GM23248 (cell line): ENCODE measurements at regions not wholly inside any gene's neighbourhood (a gene's known extent, or its start where the extent isn't known, plus 50 kb on each side); places are given as distances from the start of the nearest gene placed in this dataset.

Source experiments
- DNase-seq: peaks from one replicate; pipeline ENCODE4 v3.0.0-alpha.2; 2015
- H2AFZ ChIP-seq: fragments of 200-600 bp; sonication (generic); 2 replicates; pipeline ENCODE4 v1.6.1; 2016; ENCODE audit warnings: antibody characterized with exemption
- H3F3A ChIP-seq: fragments of 200-600 bp; sonication (generic); 2 replicates; pipeline ENCODE4 v1.6.1; 2016; ENCODE audit warnings: mild to moderate bottlenecking, antibody characterized with exemption, mixed run types; ENCODE audit not compliant: insufficient read depth
- H3K27ac ChIP-seq: fragments of 200-600 bp; sonication (generic); 2 replicates; pipeline ENCODE4 v1.5.1; 2016; ENCODE audit warnings: mild to moderate bottlenecking
- H3K27me3 ChIP-seq: fragments of 200-600 bp; sonication (generic); replicated peaks from 2 replicates; pipeline ENCODE4 v1.6.1; 2016; ENCODE audit warnings: mild to moderate bottlenecking; ENCODE audit not compliant: insufficient read depth
- H3K36me3 ChIP-seq: fragments of 200-600 bp; sonication (generic); 2 replicates; pipeline ENCODE4 v1.6.1; 2016; ENCODE audit warnings: low read depth, mild to moderate bottlenecking
- H3K4me1 ChIP-seq: fragments of 200-600 bp; sonication (generic); 2 replicates; pipeline ENCODE4 v1.6.1; 2016; ENCODE audit warnings: mild to moderate bottlenecking; ENCODE audit not compliant: insufficient read depth
- H3K4me2 ChIP-seq: fragments of 200-600 bp; sonication (generic); one replicate; pipeline ENCODE4 v1.6.1; 2016; ENCODE audit warnings: mild to moderate bottlenecking; ENCODE audit not compliant: unreplicated experiment
- H3K4me3 ChIP-seq: fragments of 200-600 bp; sonication (generic); 2 replicates; pipeline ENCODE4 v1.5.1; 2016; ENCODE audit warnings: mild to moderate bottlenecking
- H3K79me2 ChIP-seq: fragments of 200-600 bp; sonication (generic); 2 replicates; pipeline ENCODE4 v1.6.1; 2016; ENCODE audit warnings: mild to moderate bottlenecking; ENCODE audit not compliant: insufficient read depth
- H3K9ac ChIP-seq: fragments of 200-600 bp; sonication (generic); 2 replicates; pipeline ENCODE4 v1.6.1; 2016; ENCODE audit warnings: mild to moderate bottlenecking
- H3K9me2 ChIP-seq: fragments of 200-600 bp; sonication (generic); 2 replicates; pipeline ENCODE4 v1.6.1; 2016; ENCODE audit warnings: mixed run types, mild to moderate bottlenecking, moderate library complexity; ENCODE audit not compliant: insufficient read depth
- H3K9me3 ChIP-seq: fragments of 200-600 bp; sonication (generic); one replicate; pipeline ENCODE4 v1.6.1; 2017; ENCODE audit warnings: low read depth
- H4K20me1 ChIP-seq: fragments of 200-600 bp; sonication (generic); 2 replicates; pipeline ENCODE4 v1.6.0; 2016; ENCODE audit not compliant: insufficient read depth
- EZH2 ChIP-seq: fragments of 200-600 bp; sonication (generic); IDR thresholded peaks from 2 replicates; pipeline ENCODE4 v1.6.1; 2018; ENCODE audit warnings: antibody characterized with exemption, mild to moderate bottlenecking; ENCODE audit not compliant: insufficient read depth, poor library complexity, severe bottlenecking
- EZH2phosphoT487 ChIP-seq: fragments of 200-600 bp; sonication (generic); IDR thresholded peaks from 2 replicates; pipeline ENCODE4 v1.6.1; 2018; ENCODE audit warnings: antibody characterized with exemption, moderate library complexity, mild to moderate bottlenecking, low read depth; ENCODE audit not compliant: insufficient read depth
- WGBS, 2 experiments: methylation state at CpG; one replicate each; pipeline ENCODE4 v1.1.6; 2015 to 2017; ENCODE audit warnings: low lambda C conversion rate in 2 of 2, low coverage in 1 of 2; ENCODE audit errors: missing lambda C conversion rate in 2 of 2; 5-methylcytosine and 5-hydroxymethylcytosine counted together
- in situ Hi-C: fragments of 300-500 bp; cut with MboI; formaldehyde crosslinking; loops from 2 replicates; pipeline ENCODE4 v1.15.0; 2020

DNA sequence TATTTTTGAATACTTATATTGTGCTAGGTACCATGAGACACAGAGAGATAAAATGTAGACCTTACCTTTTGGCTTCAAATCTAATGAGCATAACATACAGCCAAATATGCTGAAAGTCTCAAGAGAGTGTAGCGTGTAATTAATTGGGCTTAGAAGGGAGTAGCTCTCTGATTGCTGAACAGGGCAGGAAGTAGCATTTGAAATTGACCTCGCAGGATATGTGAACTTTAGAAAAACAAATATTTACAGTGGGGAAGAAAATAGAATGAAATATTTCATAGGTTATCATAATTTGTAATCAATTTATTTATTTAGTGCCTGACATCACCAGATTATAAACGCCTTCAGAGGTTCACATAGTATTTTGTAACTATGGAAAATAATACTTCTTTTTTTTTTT lies 327.1 kb downstream of the RFC3 start:
- DNase-seq = no peak

DNA sequence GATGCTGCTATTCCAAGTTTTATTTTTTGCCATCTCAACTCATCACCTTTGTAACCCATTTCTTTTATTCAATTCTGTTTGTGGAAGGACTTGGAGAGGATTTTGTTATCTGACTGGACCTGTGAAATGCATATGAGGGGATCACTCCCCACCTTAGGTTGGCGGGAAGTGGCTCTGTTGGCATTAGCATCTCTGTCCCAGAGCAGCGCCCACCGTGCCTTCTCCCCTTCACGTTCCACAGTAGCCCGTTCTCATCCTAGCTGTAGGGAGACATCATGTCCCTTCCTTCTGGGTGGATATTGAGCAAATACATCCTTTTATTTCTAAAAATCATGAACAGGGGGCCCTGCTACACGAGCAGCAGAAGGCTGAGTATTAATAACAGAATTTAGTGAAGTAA lies 330.4 kb downstream of the RFC3 start:
- no peak for DNase-seq

More for the DNA sequence above, 327.1 kb downstream of the RFC3 start:
- Histone ChIP-seq H3F3A (no peaks in the 10 kb centered on the region), H3K36me3 (no peaks in the 10 kb centered on the region), H3K79me2 (no peaks in the 10 kb centered on the region), H3K4me1 (no peaks in the 10 kb centered on the region), H3K27ac (no peak overlapping the region), H3K9me3 (no peaks in the 10 kb centered on the region), H3K9ac (no peak overlapping the region), H3K9me2 (no peaks in the 10 kb centered on the region), H3K27me3 (no peaks in the 10 kb centered on the region), H3K4me3 (no peak overlapping the region), H3K4me2 (no peak overlapping the region), H4K20me1 (no peaks in the 10 kb centered on the region), H2AFZ (no peak overlapping the region)
- TF ChIP-seq EZH2phosphoT487 (no peak), EZH2 (no peak)
- in situ Hi-C loops = no loop called here
- WGBS, 2 experiments = 65 to 67% methylated on average over 3 of the region's 3 CpGs

GRCh38 chr13:34151885-34152284 lies 333.9 kb downstream of the RFC3 start:
- H2AFZ ChIP-seq = no peak overlapping the region

More for the DNA sequence above, 330.4 kb downstream of the RFC3 start:
- H3K4me3 ChIP-seq = no peak overlapping the region
- no peaks in the 10 kb centered on the region for H3F3A ChIP-seq
- 82 to 83% methylated on average over 6 of the region's 6 CpGs for WGBS, 2 experiments
- in situ Hi-C loops = no loop called here
- no peaks in the 10 kb centered on the region for H3K4me1 ChIP-seq
- H3K79me2 ChIP-seq = no peaks in the 10 kb centered on the region
- H3K27me3 ChIP-seq = no peaks in the 10 kb centered on the region
- H2AFZ ChIP-seq = no peak overlapping the region
- no peak overlapping the region for H3K27ac ChIP-seq
- no peaks in the 10 kb centered on the region for H3K9me2 ChIP-seq
- H3K4me2 ChIP-seq = no peak overlapping the region
- no peaks in the 10 kb centered on the region for H4K20me1 ChIP-seq
- H3K9ac ChIP-seq = no peak overlapping the region
- no peak for TF ChIP-seq EZH2
- no peak for TF ChIP-seq EZH2phosphoT487
- H3K9me3 ChIP-seq = no peaks in the 10 kb centered on the region
- no peaks in the 10 kb centered on the region for H3K36me3 ChIP-seq

GRCh38 chr13:34152409-34152808 lies 334.5 kb downstream of the RFC3 start:
- Histone ChIP-seq H2AFZ (no peak overlapping the region), H3K9ac (no peak overlapping the region), H3K4me3 (no peak overlapping the region), H3K36me3 (no peaks in the 10 kb centered on the region), H3K27me3 (no peaks in the 10 kb centered on the region), H3F3A (peaks cover 14% of the 10 kb centered on the region; the same call in 1 of the 2 replicates), H3K27ac (no peak overlapping the region), H3K79me2 (no peaks in the 10 kb centered on the region), H3K4me2 (no peak overlapping the region), H4K20me1 (no peaks in the 10 kb centered on the region), H3K4me1 (peaks cover 17% of the 10 kb centered on the region), H3K9me3 (no peaks in the 10 kb centered on the region), H3K9me2 (no peaks in the 10 kb centered on the region)
- no peak for TF ChIP-seq EZH2
- TF ChIP-seq EZH2phosphoT487 = no peak
- in situ Hi-C loops = no loop called here
- WGBS, 2 experiments = 87 to 91% methylated on average over 4 of the region's 4 CpGs
- DNase-seq = no peak

More at GRCh38 chr13:34151885-34152284, 333.9 kb downstream of the RFC3 start:
- no peaks in the 10 kb centered on the region for H3K27me3 ChIP-seq
- no peaks in the 10 kb centered on the region for H3K9me3 ChIP-seq
- no peak for DNase-seq
- H3K36me3 ChIP-seq = no peaks in the 10 kb centered on the region
- no peak overlapping the region for H3K9ac ChIP-seq
- no peaks in the 10 kb centered on the region for H3K79me2 ChIP-seq
- no peaks in the 10 kb centered on the region for H3K9me2 ChIP-seq
- no peak overlapping the region for H3K4me2 ChIP-seq
- H3F3A ChIP-seq = peaks cover 11% of the 10 kb centered on the region; the same call in 1 of the 2 replicates
- H3K27ac ChIP-seq = no peak overlapping the region
- WGBS, 2 experiments = 88 to 95% methylated on average over 1 of the region's 1 CpG
- no peaks in the 10 kb centered on the region for H4K20me1 ChIP-seq
- in situ Hi-C loops = no loop called here
- H3K4me1 ChIP-seq = peaks cover 14% of the 10 kb centered on the region
- H3K4me3 ChIP-seq = no peak overlapping the region
- no peak for TF ChIP-seq EZH2
- no peak for TF ChIP-seq EZH2phosphoT487

- H3K4me2 ChIP-seq = no peak overlapping the region
- no peaks in the 10 kb centered on the region for H3K36me3 ChIP-seq
- H3K4me3 ChIP-seq = no peak overlapping the region
- no peaks in the 10 kb centered on the region for H3K79me2 ChIP-seq
- in situ Hi-C loops = no loop called here
- H3F3A ChIP-seq = peaks cover 14% of the 10 kb centered on the region; the same call in 1 of the 2 replicates
- no peaks in the 10 kb centered on the region for H3K27me3 ChIP-seq
- H3K9ac ChIP-seq = no peak overlapping the region
- H3K27ac ChIP-seq = no peak overlapping the region
- H3K9me3 ChIP-seq = no peaks in the 10 kb centered on the region
- DNase-seq = no peak
- TF ChIP-seq EZH2phosphoT487 (no peak), EZH2 (no peak)
- peaks cover 20% of the 10 kb centered on the region for H3K4me1 ChIP-seq
- H2AFZ ChIP-seq = no peak overlapping the region
- no peaks in the 10 kb centered on the region for H3K9me2 ChIP-seq
- H4K20me1 ChIP-seq = no peaks in the 10 kb centered on the region
Measured at GRCh38 chr13:34152996-34153395, 335.0 kb downstream of the RFC3 start.
